GM12873 (cell line): ENCODE measurements at regions not wholly inside any gene's neighbourhood (a gene's known extent, or its start where the extent isn't known, plus 50 kb on each side); places are given as distances from the start of the nearest gene placed in this dataset.

Source experiments
- TF ChIP-seq, protein P1 (sequence below): IDR thresholded peaks from 2 replicates; pipeline ENCODE4 v1.5.1; 2012; ENCODE audit warnings: low read depth, mild to moderate bottlenecking, moderate library complexity, low read length, control low read depth; ENCODE audit not compliant: insufficient read depth; ENCODE audit errors: missing control alignments

DNA sequence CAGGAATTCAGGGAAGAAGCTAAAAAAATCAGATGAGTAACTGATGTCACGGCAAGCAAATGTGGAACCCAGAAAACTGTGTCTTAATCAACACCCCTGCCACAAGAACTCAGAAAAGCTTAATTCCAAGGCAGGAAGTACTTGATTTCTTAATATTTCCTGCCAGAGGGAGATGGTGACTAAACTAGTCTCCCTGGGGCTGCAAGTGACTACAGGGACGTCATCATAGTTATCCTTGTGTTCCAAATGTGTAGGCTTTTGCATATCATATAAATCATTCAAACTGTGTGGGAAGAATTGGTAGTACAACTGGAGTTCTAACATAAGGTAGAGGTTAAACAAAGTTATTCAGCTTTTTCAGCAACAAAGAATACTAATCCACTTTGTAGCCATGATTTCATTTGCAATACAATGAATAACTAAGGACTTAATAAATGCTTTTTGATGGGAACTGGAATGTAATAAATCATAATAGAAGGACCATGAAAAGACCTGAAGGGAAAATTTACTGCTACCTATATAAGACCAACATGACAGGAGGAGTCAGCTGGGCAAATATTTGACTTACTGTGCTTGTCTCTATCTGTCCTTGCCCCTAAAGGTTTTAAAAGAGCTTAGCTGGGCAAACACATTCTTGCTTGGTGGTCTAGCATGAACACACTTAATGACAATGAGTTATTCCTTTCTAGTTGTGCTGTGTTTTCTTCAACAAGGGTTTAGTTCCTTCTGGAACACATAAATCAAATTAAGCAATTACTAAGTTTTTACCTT, 76.0 kb upstream of the NECTIN3 start:
- TF ChIP-seq, protein P1, sequence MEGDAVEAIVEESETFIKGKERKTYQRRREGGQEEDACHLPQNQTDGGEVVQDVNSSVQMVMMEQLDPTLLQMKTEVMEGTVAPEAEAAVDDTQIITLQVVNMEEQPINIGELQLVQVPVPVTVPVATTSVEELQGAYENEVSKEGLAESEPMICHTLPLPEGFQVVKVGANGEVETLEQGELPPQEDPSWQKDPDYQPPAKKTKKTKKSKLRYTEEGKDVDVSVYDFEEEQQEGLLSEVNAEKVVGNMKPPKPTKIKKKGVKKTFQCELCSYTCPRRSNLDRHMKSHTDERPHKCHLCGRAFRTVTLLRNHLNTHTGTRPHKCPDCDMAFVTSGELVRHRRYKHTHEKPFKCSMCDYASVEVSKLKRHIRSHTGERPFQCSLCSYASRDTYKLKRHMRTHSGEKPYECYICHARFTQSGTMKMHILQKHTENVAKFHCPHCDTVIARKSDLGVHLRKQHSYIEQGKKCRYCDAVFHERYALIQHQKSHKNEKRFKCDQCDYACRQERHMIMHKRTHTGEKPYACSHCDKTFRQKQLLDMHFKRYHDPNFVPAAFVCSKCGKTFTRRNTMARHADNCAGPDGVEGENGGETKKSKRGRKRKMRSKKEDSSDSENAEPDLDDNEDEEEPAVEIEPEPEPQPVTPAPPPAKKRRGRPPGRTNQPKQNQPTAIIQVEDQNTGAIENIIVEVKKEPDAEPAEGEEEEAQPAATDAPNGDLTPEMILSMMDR = no peak

DNA sequence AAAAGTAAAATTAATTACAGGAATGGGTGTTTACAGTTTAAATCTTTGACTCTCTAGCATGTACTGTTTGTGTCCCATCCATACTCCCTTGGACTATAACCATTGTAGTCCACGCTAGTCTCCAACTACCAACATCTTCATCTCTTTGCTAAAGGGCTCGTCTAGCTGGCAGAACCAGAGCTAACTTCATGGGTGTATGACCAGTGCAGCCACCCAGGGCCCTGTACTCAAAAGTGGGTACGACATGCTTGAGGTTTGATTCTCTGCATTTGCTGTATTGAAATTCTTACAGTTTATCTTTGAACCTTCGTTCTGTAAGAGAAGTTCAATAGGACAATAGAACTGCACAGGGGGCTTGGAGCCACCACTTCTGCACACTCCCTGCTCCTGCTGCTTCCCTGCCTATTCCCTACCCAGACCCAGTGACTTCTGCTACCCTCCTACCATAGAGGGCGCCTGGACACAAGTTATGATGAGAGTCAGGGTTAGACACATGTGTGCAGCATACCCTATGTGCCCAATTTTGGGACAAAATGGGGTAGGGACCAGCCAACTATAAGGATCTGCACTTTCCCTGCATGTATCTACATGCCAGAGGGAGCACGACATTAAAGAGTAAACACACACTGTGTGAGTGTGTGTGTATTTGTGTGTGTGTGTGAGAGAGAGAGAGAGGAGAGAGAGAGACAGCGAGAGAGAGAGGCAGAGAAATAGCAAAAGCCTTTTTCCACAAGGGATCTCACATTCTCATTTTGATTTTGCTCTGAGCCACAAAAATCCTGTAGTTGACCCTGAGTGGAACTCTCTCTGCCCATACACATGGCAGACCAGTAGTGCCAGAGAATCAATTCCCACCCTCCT, 59.0 kb upstream of the NECTIN3 start:
- TF ChIP-seq, protein P1 = peak; percentile 12
